ENCODE measurements at regions not wholly inside any gene's neighbourhood (a gene's known extent, or its start where the extent isn't known, plus 50 kb on each side); places are given as distances from the start of the nearest gene placed in this dataset.

- CTCF ChIA-PET: no interaction called here
These were observed 150.8 kb upstream of the IRX3 start for GRCh38 chr16:54437401-54437800.

GRCh38 chr16:54436346-54436745 lies 149.8 kb upstream of the IRX3 start:
- Histone ChIP-seq H3K36me3 (ENCODE audit: control insufficient read depth, insufficient read depth, low read length) (no peaks in the 10 kb centered on the region), H3K4me3 (ENCODE audit: low read depth, low read length) (no peak overlapping the region), H3K27me3 (ENCODE audit: control insufficient read depth, insufficient read depth, low read length) (peaks cover 14% of the 10 kb centered on the region)
- no peak for TF ChIP-seq CTCF (IDR thresholded peaks at IDR 0.05; ENCODE audit: insufficient read depth, low read depth, low read length)
- ChIA-PET CTCF (no interaction called here), POLR2A (no interaction called here)
- DNase-seq (ENCODE audit: low read depth): no peak

More at GRCh38 chr16:54437401-54437800, 150.8 kb upstream of the IRX3 start:
- no peak for DNase-seq (ENCODE audit: low read depth)
- TF ChIP-seq CTCF (IDR thresholded peaks at IDR 0.05; ENCODE audit: insufficient read depth, low read depth, low read length): no peak
- Histone ChIP-seq H3K4me3 (ENCODE audit: low read depth, low read length) (no peak overlapping the region), H3K27me3 (ENCODE audit: control insufficient read depth, insufficient read depth, low read length) (peaks cover 14% of the 10 kb centered on the region), H3K36me3 (ENCODE audit: control insufficient read depth, insufficient read depth, low read length) (no peaks in the 10 kb centered on the region)
- POLR2A ChIA-PET: no interaction called here

GRCh38 chr16:54434859-54435258 lies 148.3 kb upstream of the IRX3 start:
- Histone ChIP-seq H3K27me3 (ENCODE audit: control insufficient read depth, insufficient read depth, low read length) (peaks cover 14% of the 10 kb centered on the region), H3K4me3 (ENCODE audit: low read depth, low read length) (no peak overlapping the region), H3K36me3 (ENCODE audit: control insufficient read depth, insufficient read depth, low read length) (no peaks in the 10 kb centered on the region)
- ChIA-PET POLR2A (interaction anchor here (0.7 kb wide), 1 partner anchor 303 kb away, joined by 3 read pairs; no protein-coding TSS in a partner anchor), CTCF (no interaction called here)
- no peak for TF ChIP-seq CTCF (IDR thresholded peaks at IDR 0.05; ENCODE audit: insufficient read depth, low read depth, low read length)
- no peak for DNase-seq (ENCODE audit: low read depth)

GRCh38 chr16:54432897-54433229 lies 146.3 kb upstream of the IRX3 start:
- TF ChIP-seq CTCF (IDR thresholded peaks at IDR 0.05; ENCODE audit: insufficient read depth, low read depth, low read length): no peak
- POLR2A ChIA-PET: no interaction called here
- no peak for DNase-seq (ENCODE audit: low read depth)
- no peak overlapping the region for H3K4me3 ChIP-seq (ENCODE audit: low read depth, low read length)
- no peaks in the 10 kb centered on the region for H3K36me3 ChIP-seq (ENCODE audit: control insufficient read depth, insufficient read depth, low read length)
- 0 out of 2 replicates have a peak, but pooled peaks cover 4% of the 10 kb centered on the region for H3K27me3 ChIP-seq (ENCODE audit: control insufficient read depth, insufficient read depth, low read length)
- CTCF ChIA-PET: no interaction called here

- H3K4me3 ChIP-seq (ENCODE audit: low read depth, low read length): no peak overlapping the region
- 0 out of 2 replicates have a peak, but pooled peaks cover 3% of the 10 kb centered on the region for H3K27me3 ChIP-seq (ENCODE audit: control insufficient read depth, insufficient read depth, low read length)
- TF ChIP-seq CTCF (IDR thresholded peaks at IDR 0.05; ENCODE audit: insufficient read depth, low read depth, low read length): no peak
- POLR2A ChIA-PET: no interaction called here
- no peak for DNase-seq (ENCODE audit: low read depth)
- CTCF ChIA-PET: no interaction called here
- H3K36me3 ChIP-seq (ENCODE audit: control insufficient read depth, insufficient read depth, low read length): no peaks in the 10 kb centered on the region
These were observed 145.7 kb upstream of the IRX3 start for GRCh38 chr16:54431997-54432896.

Measured in BJ (cell line).